HCT116 (cell line): ENCODE measurements at regions not wholly inside any gene's neighbourhood (a gene's known extent, or its start where the extent isn't known, plus 50 kb on each side); places are given as distances from the start of the nearest gene placed in this dataset.

ENCODE experiments used
- ATAC-seq: fragments of 200-7000 bp; cut with Tn5 transposase; 2 replicates; pipeline ENCODE4 v1.9.1; 2020; ENCODE audit warnings: mild to moderate bottlenecking, moderate library complexity
- BruUV-seq: library from RNA; stranded (reverse); fragments of 400-500 nt; replicated peaks from 2 replicates; lab custom pipeline; 2021; lab: Mats Ljungman, UMichigan
- CTCF ChIA-PET: fragments of 300-600 bp; sonication (Branson Sonifier 250); formaldehyde crosslinking; loops from one replicate; lab custom pipeline; 2021; ENCODE audit warnings: antibody characterized with exemption; lab: Charles Lee
- POLR2A ChIA-PET: fragments of 300-600, 350-600 bp; sonication (Branson Sonifier 250); formaldehyde crosslinking; loops from one replicate; lab custom pipeline; 2021; ENCODE audit warnings: antibody characterized with exemption; lab: Charles Lee
- RAD21 ChIA-PET, 2 experiments: fragments of 300-600 bp; sonication (Branson Sonifier 250); formaldehyde crosslinking; loops; one replicate each; lab custom pipeline; 2023; ENCODE audit warnings: low total read pairs in 2 of 2; ENCODE audit not compliant: uncharacterized antibody in 2 of 2, unreplicated experiment in 2 of 2, low non-redundant PET in 1 of 2; lab: Charles Lee
- DNase-seq: peaks from one replicate; pipeline ENCODE4 v3.0.0-alpha.2; 2010; ENCODE audit warnings: low read depth, low spot score
- H2AFZ ChIP-seq: fragments of 200-600 bp; shearing (Covaris generic), sonication (generic); 2 replicates; pipeline ENCODE4 v1.6.1; 2017; ENCODE audit warnings: low read depth, mixed run types, mixed read lengths, antibody characterized with exemption, low read length; ENCODE audit not compliant: poor library complexity, severe bottlenecking
- H3K27ac ChIP-seq: 2 replicates; pipeline ENCODE4 v1.5.1; 2012; ENCODE audit warnings: low read depth, low read length
- H3K27me3 ChIP-seq: fragments of 200-600 bp; sonication (generic); 2 replicates; pipeline ENCODE4 v1.6.1; 2016; ENCODE audit warnings: mixed run types, low read length, mixed read lengths; ENCODE audit not compliant: insufficient read depth
- H3K36me3 ChIP-seq, 2 experiments: fragments of 200-500 bp in 1 of 2; fragments of 200-600 bp in 1 of 2; sonication (Bioruptor generic) in 1 of 2; sonication (generic) in 1 of 2; 2 replicates each; pipeline versions ENCODE4 v1.5.1 to v1.6.1; 2014 to 2016; ENCODE audit warnings: low read length in 2 of 2, inconsistent platforms in 1 of 2, mixed read lengths in 1 of 2, mixed run types in 1 of 2; ENCODE audit not compliant: insufficient read depth in 2 of 2, control insufficient read depth in 1 of 2
- H3K4me1 ChIP-seq, 2 experiments: fragments of 200-600 bp in 1 of 2; sonication (generic) in 1 of 2; 2 replicates each; pipeline versions ENCODE4 v1.5.1 to v1.6.1; 2012 to 2017; ENCODE audit warnings: low read length in 2 of 2, inconsistent platforms in 1 of 2, mild to moderate bottlenecking in 1 of 2, mixed read lengths in 1 of 2, mixed run types in 1 of 2, moderate library complexity in 1 of 2; ENCODE audit not compliant: insufficient read depth in 2 of 2, control insufficient read depth in 1 of 2
- H3K4me2 ChIP-seq: fragments of 200-600 bp; sonication (generic); 2 replicates; pipeline ENCODE4 v1.6.1; 2017; ENCODE audit warnings: mixed run types, low read length, mixed read lengths
- H3K4me3 ChIP-seq, 2 experiments: fragments of 200-600 bp in 1 of 2; sonication (generic) in 1 of 2; replicated peaks in 1 of 2; 2 replicates each; pipeline ENCODE4 v1.5.1; 2011 to 2016; ENCODE audit warnings: low read length in 2 of 2, control low read depth in 1 of 2, low read depth in 1 of 2, mild to moderate bottlenecking in 1 of 2, mixed read lengths in 1 of 2, mixed run types in 1 of 2
- H3K79me2 ChIP-seq: fragments of 200-600 bp; sonication (generic); 2 replicates; pipeline ENCODE4 v1.6.1; 2017; ENCODE audit warnings: mild to moderate bottlenecking, mixed run types, low read length, moderate library complexity, mixed read lengths; ENCODE audit not compliant: insufficient read depth
- H3K9ac ChIP-seq: fragments of 200-600 bp; sonication (generic); 2 replicates; pipeline ENCODE4 v1.6.1; 2016; ENCODE audit warnings: low read length, mixed read lengths
- H3K9me2 ChIP-seq: fragments of 200-600 bp; sonication (generic), shearing (Covaris generic); 2 replicates; pipeline ENCODE4 v1.6.1; 2017; ENCODE audit warnings: mixed run types, mild to moderate bottlenecking, moderate library complexity; ENCODE audit not compliant: insufficient read depth
- H3K9me3 ChIP-seq, 2 experiments: fragments of 200-500 bp in 1 of 2; fragments of 200-600 bp in 1 of 2; sonication (Bioruptor generic) in 1 of 2; sonication (generic) in 1 of 2; 2 replicates each; pipeline ENCODE4 v1.6.1; 2014 to 2017; ENCODE audit warnings: low read length in 2 of 2, mixed read lengths in 2 of 2, inconsistent platforms in 1 of 2, low read depth in 1 of 2, mild to moderate bottlenecking in 1 of 2, mixed run types in 1 of 2, moderate library complexity in 1 of 2; ENCODE audit not compliant: control insufficient read depth in 1 of 2, insufficient read depth in 1 of 2
- H4K20me1 ChIP-seq: fragments of 200-600 bp; sonication (generic), shearing (Covaris generic); 2 replicates; pipeline ENCODE4 v1.6.1; 2017; ENCODE audit warnings: mixed run types, mild to moderate bottlenecking, moderate library complexity; ENCODE audit not compliant: insufficient read depth
- CEBPB ChIP-seq: IDR thresholded peaks from 2 replicates; pipeline ENCODE4 v1.6.1; 2012; ENCODE audit warnings: low read depth
- EGR1 ChIP-seq: IDR thresholded peaks from 2 replicates; pipeline ENCODE4 v1.6.1; 2012; ENCODE audit warnings: low read depth
- ELF1 ChIP-seq: IDR thresholded peaks from 2 replicates; pipeline ENCODE4 v1.6.1; 2012; ENCODE audit warnings: low read depth, borderline replicate concordance
- EZH2 ChIP-seq: fragments of 200-600 bp; sonication (generic); IDR thresholded peaks from 2 replicates; pipeline ENCODE4 v1.6.1; 2017; ENCODE audit warnings: antibody characterized with exemption, mixed run types
- EZH2phosphoT487 ChIP-seq: fragments of 200-600 bp; IDR thresholded peaks from 2 replicates; pipeline ENCODE4 v1.6.1; 2018; ENCODE audit warnings: antibody characterized with exemption, borderline replicate concordance
- FOSL1 ChIP-seq: IDR thresholded peaks from 2 replicates; pipeline ENCODE4 v1.6.1; 2012; ENCODE audit warnings: low read depth
- JUND ChIP-seq: IDR thresholded peaks from 2 replicates; pipeline ENCODE4 v1.6.1; 2012
- POLR2A ChIP-seq: IDR thresholded peaks from 2 replicates; pipeline ENCODE4 v1.7.0; 2011; ENCODE audit warnings: borderline replicate concordance; ENCODE audit not compliant: insufficient read depth, insufficient read length; ENCODE audit errors: extremely low read depth
- POLR2AphosphoS5 ChIP-seq: IDR thresholded peaks from 2 replicates; pipeline ENCODE4 v1.6.1; 2011; ENCODE audit warnings: mild to moderate bottlenecking, low read depth, low read length, moderate library complexity
- SP1 ChIP-seq: IDR thresholded peaks from 2 replicates; pipeline ENCODE4 v1.6.1; 2012; ENCODE audit warnings: low read depth
- SRF ChIP-seq: IDR thresholded peaks from 2 replicates; pipeline ENCODE4 v1.6.1; 2012; ENCODE audit warnings: low read depth
- TCF7L2 ChIP-seq: IDR thresholded peaks from 2 replicates; pipeline ENCODE4 v1.7.0; 2011; ENCODE audit warnings: borderline replicate concordance, inconsistent platforms; ENCODE audit not compliant: insufficient read depth, insufficient read length; ENCODE audit errors: extremely low read depth
- YY1 ChIP-seq: IDR thresholded peaks from 2 replicates; pipeline ENCODE4 v1.6.1; 2011; ENCODE audit warnings: low read length, low read depth, moderate library complexity, mild to moderate bottlenecking; ENCODE audit not compliant: insufficient replicate concordance; ENCODE audit errors: extremely low read depth
- ZFX ChIP-seq: fragments of 450-650 bp; IDR thresholded peaks from 2 replicates; pipeline ENCODE4 v1.6.1; 2017
- ZNF274 ChIP-seq: fragments of 200-500 bp; sonication (Bioruptor generic); IDR thresholded peaks from 2 replicates; pipeline ENCODE4 v1.6.1; 2014; ENCODE audit warnings: mild to moderate bottlenecking, low read depth, low read length, inconsistent platforms
- intact Hi-C: fragments of 100-400 bp; cut with micrococcal nuclease; formaldehyde crosslinking; loops from 2 replicates; pipeline ENCODE4 v1.10.0; 2022
- TF ChIP-seq, protein P1 (sequence below), 3 experiments: fragments of 200-600 bp in 1 of 3; sonication (generic) in 1 of 3; IDR thresholded peaks in 2 of 3; conservative IDR thresholded peaks in 1 of 3; 2 replicates each; pipeline ENCODE4 v1.5.1; 2012 to 2017; ENCODE audit warnings: low read depth in 2 of 3, low read length in 2 of 3, antibody characterized with exemption in 1 of 3, borderline replicate concordance in 1 of 3, control low read depth in 1 of 3, mild to moderate bottlenecking in 1 of 3, mixed read lengths in 1 of 3, mixed run types in 1 of 3, moderate library complexity in 1 of 3; ENCODE audit not compliant: insufficient read depth in 1 of 3
- TF ChIP-seq, protein P2 (sequence below): IDR thresholded peaks from 2 replicates; pipeline ENCODE4 v1.6.1; 2012
- TF ChIP-seq, protein P3 (sequence below): IDR thresholded peaks from 2 replicates; pipeline ENCODE4 v1.6.1; 2011; ENCODE audit warnings: mild to moderate bottlenecking, low read length, moderate library complexity; ENCODE audit not compliant: insufficient replicate concordance; ENCODE audit errors: extremely low read depth

DNA sequence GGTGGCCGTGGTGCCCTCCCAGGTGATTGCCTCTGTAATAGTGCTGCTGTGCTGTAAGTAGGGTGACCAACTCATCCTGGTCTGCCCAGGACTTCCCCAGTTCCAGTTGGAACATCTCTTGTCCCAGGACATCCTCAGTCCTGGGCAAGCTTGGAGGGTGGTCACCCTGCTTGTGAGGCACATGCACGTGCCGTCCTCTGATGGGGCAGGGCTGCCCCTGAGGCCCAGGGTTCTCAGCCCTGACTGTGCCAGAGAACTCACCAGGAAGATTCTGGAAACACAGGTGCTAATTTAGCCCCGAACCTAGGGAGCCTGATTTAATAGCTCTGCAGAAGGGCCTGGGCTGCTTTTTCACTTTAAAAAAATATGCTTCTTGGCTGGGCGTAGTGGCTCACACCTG, 120.9 kb upstream of the PHACTR3 start:
- ATAC-seq: no peak
- no peak for DNase-seq
- Histone ChIP-seq H3K4me1 (no peaks in the 10 kb centered on the region), H3K4me2 (no peak overlapping the region)
- no peak for TF ChIP-seq POLR2AphosphoS5
- TF ChIP-seq EGR1: no peak
- TF ChIP-seq EZH2phosphoT487: no peak
- TF ChIP-seq FOSL1: no peak
- TF ChIP-seq, protein P1, sequence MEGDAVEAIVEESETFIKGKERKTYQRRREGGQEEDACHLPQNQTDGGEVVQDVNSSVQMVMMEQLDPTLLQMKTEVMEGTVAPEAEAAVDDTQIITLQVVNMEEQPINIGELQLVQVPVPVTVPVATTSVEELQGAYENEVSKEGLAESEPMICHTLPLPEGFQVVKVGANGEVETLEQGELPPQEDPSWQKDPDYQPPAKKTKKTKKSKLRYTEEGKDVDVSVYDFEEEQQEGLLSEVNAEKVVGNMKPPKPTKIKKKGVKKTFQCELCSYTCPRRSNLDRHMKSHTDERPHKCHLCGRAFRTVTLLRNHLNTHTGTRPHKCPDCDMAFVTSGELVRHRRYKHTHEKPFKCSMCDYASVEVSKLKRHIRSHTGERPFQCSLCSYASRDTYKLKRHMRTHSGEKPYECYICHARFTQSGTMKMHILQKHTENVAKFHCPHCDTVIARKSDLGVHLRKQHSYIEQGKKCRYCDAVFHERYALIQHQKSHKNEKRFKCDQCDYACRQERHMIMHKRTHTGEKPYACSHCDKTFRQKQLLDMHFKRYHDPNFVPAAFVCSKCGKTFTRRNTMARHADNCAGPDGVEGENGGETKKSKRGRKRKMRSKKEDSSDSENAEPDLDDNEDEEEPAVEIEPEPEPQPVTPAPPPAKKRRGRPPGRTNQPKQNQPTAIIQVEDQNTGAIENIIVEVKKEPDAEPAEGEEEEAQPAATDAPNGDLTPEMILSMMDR (IDR thresholded peaks at IDR 0.05 in 2 of 3, conservative IDR thresholded peaks at IDR 0.05 in 1 of 3; ENCODE audit: borderline replicate concordance in 1 of 3, insufficient read depth in 1 of 3, low read depth in 2 of 3, low read length in 2 of 3): no peak
- TF ChIP-seq TCF7L2: no peak
- TF ChIP-seq EZH2: no peak
- no peak for TF ChIP-seq ZFX
- no peak for TF ChIP-seq YY1
- TF ChIP-seq, protein P2, sequence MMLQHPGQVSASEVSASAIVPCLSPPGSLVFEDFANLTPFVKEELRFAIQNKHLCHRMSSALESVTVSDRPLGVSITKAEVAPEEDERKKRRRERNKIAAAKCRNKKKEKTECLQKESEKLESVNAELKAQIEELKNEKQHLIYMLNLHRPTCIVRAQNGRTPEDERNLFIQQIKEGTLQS: no peak
- no peak for TF ChIP-seq SP1
- no peak for TF ChIP-seq ZNF274
- no peak for TF ChIP-seq SRF
- TF ChIP-seq, protein P3, sequence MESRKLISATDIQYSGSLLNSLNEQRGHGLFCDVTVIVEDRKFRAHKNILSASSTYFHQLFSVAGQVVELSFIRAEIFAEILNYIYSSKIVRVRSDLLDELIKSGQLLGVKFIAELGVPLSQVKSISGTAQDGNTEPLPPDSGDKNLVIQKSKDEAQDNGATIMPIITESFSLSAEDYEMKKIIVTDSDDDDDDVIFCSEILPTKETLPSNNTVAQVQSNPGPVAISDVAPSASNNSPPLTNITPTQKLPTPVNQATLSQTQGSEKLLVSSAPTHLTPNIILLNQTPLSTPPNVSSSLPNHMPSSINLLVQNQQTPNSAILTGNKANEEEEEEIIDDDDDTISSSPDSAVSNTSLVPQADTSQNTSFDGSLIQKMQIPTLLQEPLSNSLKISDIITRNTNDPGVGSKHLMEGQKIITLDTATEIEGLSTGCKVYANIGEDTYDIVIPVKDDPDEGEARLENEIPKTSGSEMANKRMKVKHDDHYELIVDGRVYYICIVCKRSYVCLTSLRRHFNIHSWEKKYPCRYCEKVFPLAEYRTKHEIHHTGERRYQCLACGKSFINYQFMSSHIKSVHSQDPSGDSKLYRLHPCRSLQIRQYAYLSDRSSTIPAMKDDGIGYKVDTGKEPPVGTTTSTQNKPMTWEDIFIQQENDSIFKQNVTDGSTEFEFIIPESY: no peak
- no peak for TF ChIP-seq JUND
- no peak for TF ChIP-seq POLR2A
- no peak for TF ChIP-seq CEBPB
- no peak for TF ChIP-seq ELF1
- TF ChIP-seq, all 23 proteins: peak for 0
- no peaks in the 10 kb centered on the region for H4K20me1 ChIP-seq
- no TSS peak for BruUV-seq
- H2AFZ ChIP-seq: no peak overlapping the region
- ChIA-PET RAD21 (no interaction called here), CTCF (no interaction called here), POLR2A (interaction anchor here (0.6 kb wide), 1 partner anchor 60 kb away, joined by 3 read pairs; no protein-coding TSS in a partner anchor)
- H3K27ac ChIP-seq: no peak overlapping the region
- H3K9ac ChIP-seq: no peak overlapping the region
- intact Hi-C loops: no loop called here
- peaks cover 24% of the 10 kb centered on the region for H3K27me3 ChIP-seq
- no peaks in the 10 kb centered on the region for H3K36me3 ChIP-seq
- H3K4me3 ChIP-seq: no peak overlapping the region
- no peaks in the 10 kb centered on the region for H3K9me2 ChIP-seq
- H3K9me3 ChIP-seq: no peaks in the 10 kb centered on the region
- H3K79me2 ChIP-seq: no peaks in the 10 kb centered on the region
